Gastrocnemius medialis (tissue), 4 donors: ENCODE measurements at regions not wholly inside any gene's neighbourhood (a gene's known extent, or its start where the extent isn't known, plus 50 kb on each side); places are given as distances from the start of the nearest gene placed in this dataset.

Source experiments
- CTCF ChIP-seq, 5 experiments: fragments of 450-650 bp in 3 of 5; fragments of 200-600 bp in 2 of 5; sonication (generic) in 2 of 5; IDR thresholded peaks in 4 of 5; conservative IDR thresholded peaks in 1 of 5; 1 replicate in 4 of 5; 2 replicates in 1 of 5; pipeline ENCODE4 v1.5.1; 2016 to 2019; ENCODE audit warnings: antibody characterized with exemption in 5 of 5, mild to moderate bottlenecking in 3 of 5, moderate library complexity in 3 of 5
- POLR2A ChIP-seq, 2 donors: fragments of 450-650 bp; IDR thresholded peaks; one replicate each; pipeline ENCODE4 v1.6.1; 2017; ENCODE audit warnings: antibody characterized with exemption in 2 of 2, mild to moderate bottlenecking in 2 of 2, moderate library complexity in 2 of 2

- TF ChIP-seq CTCF (IDR thresholded peaks at IDR 0.05 in 4 of 5, conservative IDR thresholded peaks at IDR 0.05 in 1 of 5) (no peak), POLR2A (IDR thresholded peaks at IDR 0.05) (no peak)
These were observed 500.3 kb upstream of the C1orf87 start for GRCh38 chr1:60573726-60574409.
